IMR-90 (cell line): ENCODE measurements at regions not wholly inside any gene's neighbourhood (a gene's known extent, or its start where the extent isn't known, plus 50 kb on each side); places are given as distances from the start of the nearest gene placed in this dataset.

Experiments used
- ATAC-seq: fragments of 200-7000 bp; cut with Tn5 transposase; 2 replicates; pipeline ENCODE4 v1.9.1; 2020; ENCODE audit warnings: low read depth, mild to moderate bottlenecking, moderate library complexity
- BruUV-seq: library from RNA; stranded (reverse); fragments of 400-500 nt; replicated peaks from 2 replicates; lab custom pipeline; 2021; lab: Mats Ljungman, UMichigan
- CTCF ChIA-PET: fragments of 300-600 bp; formaldehyde crosslinking; extraction: SDS; loops from one replicate; lab custom pipeline; 2021; ENCODE audit warnings: antibody characterized with exemption; lab: Yijun Ruan, JAX
- POLR2A ChIA-PET: fragments of 300-600 bp; sonication (Branson Sonifier 250); formaldehyde crosslinking; loops from one replicate; lab custom pipeline; 2022; ENCODE audit warnings: antibody characterized with exemption; ENCODE audit not compliant: unreplicated experiment; lab: Charles Lee
- DNase-seq: peaks from one replicate; pipeline ENCODE4 v3.0.0; 2013
- H2AFZ ChIP-seq: replicated peaks from 2 replicates; pipeline ENCODE3; 2013; ENCODE audit warnings: low read length, mild to moderate bottlenecking; ENCODE audit not compliant: poor library complexity
- H2AK5ac ChIP-seq: 2 replicates; pipeline ENCODE4 v1.6.1; 2013; ENCODE audit warnings: low read depth, low read length, inconsistent platforms
- H2AK9ac ChIP-seq: replicated peaks from 2 replicates; pipeline ENCODE3; 2013; ENCODE audit warnings: mild to moderate bottlenecking, low read depth, low read length, moderate library complexity; ENCODE audit not compliant: poor library complexity
- H2BK120ac ChIP-seq: 2 replicates; pipeline ENCODE4 v1.6.1; 2013; ENCODE audit warnings: low read depth, low read length, inconsistent platforms
- H2BK15ac ChIP-seq: 3 replicates; pipeline ENCODE4 v1.6.1; 2013; ENCODE audit warnings: low read depth, low read length, inconsistent platforms
- H2BK20ac ChIP-seq: 2 replicates; pipeline ENCODE4 v1.6.1; 2013; ENCODE audit warnings: low read depth, mild to moderate bottlenecking, inconsistent platforms, low read length, moderate library complexity
- H2BK5ac ChIP-seq: 2 replicates; pipeline ENCODE4 v1.6.1; 2013; ENCODE audit warnings: mild to moderate bottlenecking, low read depth, low read length, inconsistent platforms; ENCODE audit not compliant: poor library complexity, severe bottlenecking
- H3K14ac ChIP-seq: replicated peaks from 2 replicates; pipeline ENCODE4 v1.6.1; 2013; ENCODE audit warnings: low read depth, low read length, inconsistent platforms
- H3K18ac ChIP-seq: 2 replicates; pipeline ENCODE4 v1.6.1; 2013; ENCODE audit warnings: low read depth, low read length, control low read depth
- H3K23ac ChIP-seq: 2 replicates; pipeline ENCODE4 v1.6.1; 2013; ENCODE audit warnings: low read depth, low read length, inconsistent platforms
- H3K27ac ChIP-seq: 2 replicates; pipeline ENCODE4 v1.5.1; 2013; ENCODE audit warnings: mild to moderate bottlenecking, control low read depth, low read length; ENCODE audit not compliant: insufficient read depth
- H3K27me3 ChIP-seq: 2 replicates; pipeline ENCODE4 v1.6.1; 2013; ENCODE audit warnings: low read length; ENCODE audit not compliant: control insufficient read depth, insufficient read depth
- H3K36me3 ChIP-seq: 2 replicates; pipeline ENCODE4 v1.6.1; 2013; ENCODE audit warnings: low read length, mixed read lengths; ENCODE audit not compliant: control insufficient read depth, insufficient read depth
- H3K4ac ChIP-seq: 2 replicates; pipeline ENCODE4 v1.6.1; 2013; ENCODE audit warnings: low read depth, low read length, inconsistent platforms
- H3K4me1 ChIP-seq: 2 replicates; pipeline ENCODE4 v1.6.1; 2013; ENCODE audit warnings: low read length, mixed read lengths; ENCODE audit not compliant: control insufficient read depth, insufficient read depth
- H3K4me2 ChIP-seq: 2 replicates; pipeline ENCODE4 v1.6.1; 2013; ENCODE audit warnings: low read depth, mild to moderate bottlenecking, control low read depth, low read length, moderate library complexity
- H3K4me3 ChIP-seq: 2 replicates; pipeline ENCODE4 v1.5.1; 2013; ENCODE audit warnings: low read depth, mild to moderate bottlenecking, control low read depth, low read length, moderate library complexity; ENCODE audit not compliant: insufficient read depth
- H3K56ac ChIP-seq: 2 replicates; pipeline ENCODE4 v1.6.1; 2013; ENCODE audit warnings: low read length, inconsistent platforms; ENCODE audit not compliant: insufficient read depth; ENCODE audit errors: extremely low read depth
- H3K79me1 ChIP-seq, 2 experiments: 2 replicates each; pipeline ENCODE4 v1.6.1; 2013; ENCODE audit warnings: low read length in 2 of 2, inconsistent platforms in 1 of 2, low read depth in 1 of 2
- H3K9ac ChIP-seq: 2 replicates; pipeline ENCODE4 v1.6.1; 2013; ENCODE audit warnings: low read depth, low read length, control low read depth
- H3K9me1 ChIP-seq: 2 replicates; pipeline ENCODE4 v1.6.1; 2013; ENCODE audit warnings: low read length, inconsistent platforms; ENCODE audit not compliant: insufficient read depth
- H3K9me3 ChIP-seq: 2 replicates; pipeline ENCODE4 v1.6.1; 2013; ENCODE audit warnings: low read length; ENCODE audit not compliant: control insufficient read depth, insufficient read depth
- H4K20me1 ChIP-seq: 2 replicates; pipeline ENCODE4 v1.6.1; 2013; ENCODE audit warnings: low read length, inconsistent platforms; ENCODE audit not compliant: insufficient read depth
- H4K5ac ChIP-seq: 2 replicates; pipeline ENCODE4 v1.6.1; 2013; ENCODE audit warnings: mild to moderate bottlenecking, low read depth, low read length, control low read depth
- H4K8ac ChIP-seq, 2 experiments: 2 replicates each; pipeline ENCODE4 v1.6.1; 2013; ENCODE audit warnings: low read depth in 2 of 2, low read length in 2 of 2, control low read depth in 1 of 2, inconsistent platforms in 1 of 2
- H4K91ac ChIP-seq: 2 replicates; pipeline ENCODE4 v1.6.1; 2013; ENCODE audit warnings: low read depth, low read length, inconsistent platforms; ENCODE audit not compliant: insufficient read depth
- BHLHE40 ChIP-seq: fragments of 150-350 bp; IDR thresholded peaks from 2 replicates; pipeline ENCODE4 v1.6.1; 2016; ENCODE audit warnings: mild to moderate bottlenecking, low read depth, low read length
- CEBPB ChIP-seq: IDR thresholded peaks from 2 replicates; pipeline ENCODE4 v1.6.1; 2012; ENCODE audit warnings: low read depth, low read length, improper control_type of control experiment
- CHD1 ChIP-seq: IDR thresholded peaks from 2 replicates; pipeline ENCODE4 v1.6.1; 2012; ENCODE audit warnings: low read depth, low read length, improper control_type of control experiment
- CTCF ChIP-seq: conservative IDR thresholded peaks from 2 replicates; pipeline ENCODE4 v1.5.1; 2012; ENCODE audit warnings: mild to moderate bottlenecking, low read depth, low read length, improper control_type of control experiment
- FOS ChIP-seq: fragments of 150-350 bp; IDR thresholded peaks from 2 replicates; pipeline ENCODE4 v1.6.1; 2016; ENCODE audit warnings: low read depth, low read length
- MAFK ChIP-seq: IDR thresholded peaks from 2 replicates; pipeline ENCODE4 v1.6.1; 2012; ENCODE audit warnings: low read depth, low read length, improper control_type of control experiment
- MAZ ChIP-seq: IDR thresholded peaks from 2 replicates; pipeline ENCODE4 v1.6.1; 2012; ENCODE audit warnings: low read depth, mild to moderate bottlenecking, low read length, improper control_type of control experiment, moderate library complexity, borderline replicate concordance
- MXI1 ChIP-seq: IDR thresholded peaks from 2 replicates; pipeline ENCODE4 v1.6.1; 2012; ENCODE audit warnings: low read depth, mild to moderate bottlenecking, low read length, moderate library complexity, borderline replicate concordance
- NFE2L2 ChIP-seq: fragments of 150-350 bp; IDR thresholded peaks from 2 replicates; pipeline ENCODE4 v1.6.1; 2016; ENCODE audit warnings: low read depth, mild to moderate bottlenecking, low read length
- POLR2A ChIP-seq: IDR thresholded peaks from 2 replicates; pipeline ENCODE4 v1.6.1; 2012; ENCODE audit warnings: mild to moderate bottlenecking, low read depth, low read length
- RAD21 ChIP-seq: IDR thresholded peaks from 2 replicates; pipeline ENCODE4 v1.6.1; 2012; ENCODE audit warnings: low read length, improper control_type of control experiment
- RCOR1 ChIP-seq: IDR thresholded peaks from 2 replicates; pipeline ENCODE4 v1.6.1; 2012; ENCODE audit warnings: mild to moderate bottlenecking, low read length, improper control_type of control experiment; ENCODE audit not compliant: insufficient replicate concordance
- RFX5 ChIP-seq: IDR thresholded peaks from 2 replicates; pipeline ENCODE4 v1.8.0; 2012; ENCODE audit warnings: low read depth, mild to moderate bottlenecking, low read length, moderate library complexity
- SMC3 ChIP-seq: fragments of 150-350 bp; IDR thresholded peaks from 2 replicates; pipeline ENCODE4 v1.6.1; 2016; ENCODE audit warnings: low read depth, mild to moderate bottlenecking, antibody characterized with exemption, low read length, moderate library complexity
- USF2 ChIP-seq: fragments of 150-350 bp; IDR thresholded peaks from 2 replicates; pipeline ENCODE4 v1.6.1; 2017; ENCODE audit warnings: mild to moderate bottlenecking, antibody characterized with exemption, low read length, low read depth
- WGBS, 2 experiments: methylation state at CpG; one replicate each; pipeline versions ENCODE4 v1.1.5 to v1.1.7; 2013; ENCODE audit warnings: missing lambda C conversion rate in 2 of 2; ENCODE audit not compliant: insufficient read length in 1 of 2; ENCODE audit errors: extremely low coverage in 2 of 2; 5-methylcytosine and 5-hydroxymethylcytosine counted together
- dilution Hi-C: fragments of 300-500 bp; cut with HindIII; formaldehyde crosslinking; loops from one replicate; pipeline ENCODE4 v1.14.3; 2018; ENCODE audit warnings: low sequenced_read_pairs; ENCODE audit not compliant: unreplicated experiment
- in situ Hi-C: fragments of 300-500 bp; cut with MboI; formaldehyde crosslinking; loops from 3 replicates; pipeline ENCODE4 v1.14.3; 2019; ENCODE audit warnings: low sequenced_read_pairs, inconsistent platforms, mixed read lengths
- intact Hi-C: fragments of 100-400 bp; cut with micrococcal nuclease; formaldehyde crosslinking; loops from 2 replicates; pipeline ENCODE4 v1.10.0; 2022
- TF ChIP-seq, protein P1 (sequence below): fragments of 150-350 bp; IDR thresholded peaks from 2 replicates; pipeline ENCODE4 v1.6.1; 2016; ENCODE audit warnings: low read depth, mild to moderate bottlenecking, low read length, moderate library complexity, borderline replicate concordance

- no peak overlapping the region for H3K9ac ChIP-seq
- no peak overlapping the region for H4K8ac ChIP-seq
- no peaks in the 10 kb centered on the region for H3K9me1 ChIP-seq
- no peak overlapping the region for H2AFZ ChIP-seq
- H4K91ac ChIP-seq = no peak overlapping the region
- WGBS, 2 experiments = 66% methylated on average over 3 of the region's 14 CpGs; no CpG with 5 or more reads in 1 of the 2 experiments
- DNase-seq (no peak), ATAC-seq (no peak)
- H3K14ac ChIP-seq = no peak overlapping the region
- H2BK5ac ChIP-seq = no peak overlapping the region
- intact Hi-C loops = no loop called here
- dilution Hi-C loops = no loop called here
- H4K20me1 ChIP-seq = no peaks in the 10 kb centered on the region
- TF ChIP-seq RAD21 (no peak), RFX5 (no peak), SMC3 (no peak), FOS (no peak), CHD1 (no peak), RCOR1 (no peak), POLR2A (no peak), NFE2L2 (no peak), CEBPB (no peak), USF2 (no peak), BHLHE40 (no peak), MXI1 (no peak), MAZ (no peak), CTCF (no peak), MAFK (no peak)
- TF ChIP-seq, protein P1, sequence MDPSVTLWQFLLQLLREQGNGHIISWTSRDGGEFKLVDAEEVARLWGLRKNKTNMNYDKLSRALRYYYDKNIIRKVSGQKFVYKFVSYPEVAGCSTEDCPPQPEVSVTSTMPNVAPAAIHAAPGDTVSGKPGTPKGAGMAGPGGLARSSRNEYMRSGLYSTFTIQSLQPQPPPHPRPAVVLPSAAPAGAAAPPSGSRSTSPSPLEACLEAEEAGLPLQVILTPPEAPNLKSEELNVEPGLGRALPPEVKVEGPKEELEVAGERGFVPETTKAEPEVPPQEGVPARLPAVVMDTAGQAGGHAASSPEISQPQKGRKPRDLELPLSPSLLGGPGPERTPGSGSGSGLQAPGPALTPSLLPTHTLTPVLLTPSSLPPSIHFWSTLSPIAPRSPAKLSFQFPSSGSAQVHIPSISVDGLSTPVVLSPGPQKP = no peak
- no peak overlapping the region for H2BK15ac ChIP-seq
- H3K4ac ChIP-seq = no peak overlapping the region
- peaks cover 44% of the 10 kb centered on the region; the same call in 1 of the 2 replicates for H3K27me3 ChIP-seq
- no peak overlapping the region for H2AK9ac ChIP-seq
- no peaks in the 10 kb centered on the region for H3K79me1 ChIP-seq
- no peak overlapping the region for H4K5ac ChIP-seq
- H3K4me2 ChIP-seq = no peak overlapping the region
- no peak overlapping the region for H3K56ac ChIP-seq
- H3K4me1 ChIP-seq = no peaks in the 10 kb centered on the region
- no peak overlapping the region for H3K4me3 ChIP-seq
- in situ Hi-C loops = no loop called here
- H3K23ac ChIP-seq = no peak overlapping the region
- BruUV-seq = no TSS peak
- no peak overlapping the region for H3K27ac ChIP-seq
- H2BK20ac ChIP-seq = no peak overlapping the region
- no peak overlapping the region for H2AK5ac ChIP-seq
- H3K9me3 ChIP-seq = no peaks in the 10 kb centered on the region
- no peak overlapping the region for H3K18ac ChIP-seq
- no peaks in the 10 kb centered on the region for H3K36me3 ChIP-seq
- ChIA-PET CTCF (no interaction called here), POLR2A (no interaction called here)
- H2BK120ac ChIP-seq = no peak overlapping the region
Measured at GRCh38 chr4:3831529-3832150, 65.5 kb downstream of the ADRA2C start.
